Body of pancreas (tissue), 4 donors: ENCODE measurements at regions not wholly inside any gene's neighbourhood (a gene's known extent, or its start where the extent isn't known, plus 50 kb on each side); places are given as distances from the start of the nearest gene placed in this dataset.

Source experiments
- CTCF ChIP-seq, 7 experiments: fragments of 450-650 bp in 4 of 7; fragments of 200-600 bp in 3 of 7; sonication (generic) in 3 of 7; IDR thresholded peaks; one replicate each; pipeline ENCODE4 v1.5.1; 2016 to 2019; ENCODE audit warnings: antibody characterized with exemption in 7 of 7
- POLR2A ChIP-seq, 3 donors: fragments of 450-650 bp; IDR thresholded peaks; one replicate each; pipeline ENCODE4 v1.6.1; 2016; ENCODE audit warnings: antibody characterized with exemption in 3 of 3, mild to moderate bottlenecking in 2 of 3

GRCh38 chr9:118882684-118883083 lies 486.6 kb downstream of the BRINP1 start:
- no peak for TF ChIP-seq CTCF (IDR thresholded peaks at IDR 0.05)
- TF ChIP-seq POLR2A (IDR thresholded peaks at IDR 0.05), result no peak
